Keratinocyte (primary cell): ENCODE measurements at regions not wholly inside any gene's neighbourhood (a gene's known extent, or its start where the extent isn't known, plus 50 kb on each side); places are given as distances from the start of the nearest gene placed in this dataset.

ENCODE experiments used
- EZH2 ChIP-seq: IDR thresholded peaks from one replicate; pipeline ENCODE4 v1.6.1; 2012; ENCODE audit warnings: inconsistent platforms, mild to moderate bottlenecking, low read length, moderate library complexity
- TF ChIP-seq, protein P1 (sequence below), 3 experiments: IDR thresholded peaks in 1 of 3; conservative IDR thresholded peaks in 1 of 3; optimal IDR thresholded peaks in 1 of 3; 2 replicates in 2 of 3; 3 replicates in 1 of 3; pipeline versions ENCODE3 to v1.5.1; 2011; ENCODE audit warnings: low read length in 3 of 3, mild to moderate bottlenecking in 3 of 3, moderate library complexity in 2 of 3, control low read depth in 1 of 3, inconsistent platforms in 1 of 3; ENCODE audit not compliant: insufficient read depth in 2 of 3; ENCODE audit errors: extremely low read depth in 1 of 3

DNA sequence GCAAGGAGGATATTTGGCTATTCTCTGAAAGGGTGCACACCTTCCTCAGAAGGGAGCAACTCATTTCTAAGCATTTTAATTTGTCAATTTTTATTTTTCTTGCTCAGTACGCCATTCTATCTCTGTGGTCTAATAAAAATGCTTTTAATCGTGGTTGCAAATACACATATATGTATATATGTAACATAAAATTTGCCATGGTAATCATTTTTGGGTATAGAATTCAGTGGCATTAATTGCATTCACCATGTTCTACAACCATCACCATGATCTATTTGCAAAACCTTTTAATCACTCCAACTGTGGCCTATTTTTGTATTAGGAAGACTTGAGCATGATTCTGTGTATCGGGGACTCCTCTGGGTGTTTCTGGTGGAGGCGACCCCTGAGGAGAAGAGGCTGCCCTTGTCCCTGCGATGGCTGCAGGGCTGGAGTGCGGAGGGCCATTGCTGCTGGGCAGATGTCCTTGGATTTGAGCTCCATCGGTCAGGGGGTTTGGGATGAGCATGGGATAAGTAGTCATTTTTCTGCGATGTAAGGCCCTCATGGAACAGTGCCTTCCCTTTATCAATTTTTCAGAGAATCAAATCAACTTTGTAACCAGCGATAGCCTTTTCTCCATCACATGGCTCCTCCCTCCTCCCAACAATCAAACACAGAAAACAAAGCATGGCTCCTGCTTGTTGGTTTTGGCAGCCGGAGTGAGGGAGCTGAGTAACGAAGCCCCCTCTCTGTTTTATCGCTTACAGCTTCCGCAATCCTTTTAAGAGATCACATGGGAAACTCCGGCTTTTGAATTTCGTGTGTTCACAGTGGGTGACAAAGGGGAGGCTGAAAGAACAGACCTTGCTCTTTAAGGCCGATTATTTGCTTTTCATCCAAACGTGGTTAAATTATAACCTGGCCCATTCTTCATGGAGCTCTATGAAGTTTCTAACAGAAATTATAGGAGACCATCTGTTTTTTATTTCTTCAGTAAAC, 187.3 kb downstream of the TENT4A start:
- TF ChIP-seq, protein P1, sequence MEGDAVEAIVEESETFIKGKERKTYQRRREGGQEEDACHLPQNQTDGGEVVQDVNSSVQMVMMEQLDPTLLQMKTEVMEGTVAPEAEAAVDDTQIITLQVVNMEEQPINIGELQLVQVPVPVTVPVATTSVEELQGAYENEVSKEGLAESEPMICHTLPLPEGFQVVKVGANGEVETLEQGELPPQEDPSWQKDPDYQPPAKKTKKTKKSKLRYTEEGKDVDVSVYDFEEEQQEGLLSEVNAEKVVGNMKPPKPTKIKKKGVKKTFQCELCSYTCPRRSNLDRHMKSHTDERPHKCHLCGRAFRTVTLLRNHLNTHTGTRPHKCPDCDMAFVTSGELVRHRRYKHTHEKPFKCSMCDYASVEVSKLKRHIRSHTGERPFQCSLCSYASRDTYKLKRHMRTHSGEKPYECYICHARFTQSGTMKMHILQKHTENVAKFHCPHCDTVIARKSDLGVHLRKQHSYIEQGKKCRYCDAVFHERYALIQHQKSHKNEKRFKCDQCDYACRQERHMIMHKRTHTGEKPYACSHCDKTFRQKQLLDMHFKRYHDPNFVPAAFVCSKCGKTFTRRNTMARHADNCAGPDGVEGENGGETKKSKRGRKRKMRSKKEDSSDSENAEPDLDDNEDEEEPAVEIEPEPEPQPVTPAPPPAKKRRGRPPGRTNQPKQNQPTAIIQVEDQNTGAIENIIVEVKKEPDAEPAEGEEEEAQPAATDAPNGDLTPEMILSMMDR (optimal IDR thresholded peaks at IDR 0.05 in 1 of 3, IDR thresholded peaks at IDR 0.05 in 1 of 3, conservative IDR thresholded peaks at IDR 0.05 in 1 of 3; ENCODE audit: extremely low read depth in 1 of 3, insufficient read depth in 2 of 3, low read length in 3 of 3): no peak
- TF ChIP-seq EZH2: no peak
